Hematopoietic multipotent progenitor cell treated with erythropoietin and hydrocortisone succinate and interleukin-3 and kit ligand, for 17 days (in vitro differentiated cells): ENCODE measurements at regions not wholly inside any gene's neighbourhood (a gene's known extent, or its start where the extent isn't known, plus 50 kb on each side); places are given as distances from the start of the nearest gene placed in this dataset.
"Not testable (repeated sequence)": the region's sequence is repeated elsewhere in the genome, so short reads cannot be mapped to it uniquely, and the experiment has no call there.

Source experiments
- DNase-seq: peaks from one replicate; pipeline ENCODE4 v3.0.0-alpha.2; 2015; ENCODE audit warnings: low spot score

DNA sequence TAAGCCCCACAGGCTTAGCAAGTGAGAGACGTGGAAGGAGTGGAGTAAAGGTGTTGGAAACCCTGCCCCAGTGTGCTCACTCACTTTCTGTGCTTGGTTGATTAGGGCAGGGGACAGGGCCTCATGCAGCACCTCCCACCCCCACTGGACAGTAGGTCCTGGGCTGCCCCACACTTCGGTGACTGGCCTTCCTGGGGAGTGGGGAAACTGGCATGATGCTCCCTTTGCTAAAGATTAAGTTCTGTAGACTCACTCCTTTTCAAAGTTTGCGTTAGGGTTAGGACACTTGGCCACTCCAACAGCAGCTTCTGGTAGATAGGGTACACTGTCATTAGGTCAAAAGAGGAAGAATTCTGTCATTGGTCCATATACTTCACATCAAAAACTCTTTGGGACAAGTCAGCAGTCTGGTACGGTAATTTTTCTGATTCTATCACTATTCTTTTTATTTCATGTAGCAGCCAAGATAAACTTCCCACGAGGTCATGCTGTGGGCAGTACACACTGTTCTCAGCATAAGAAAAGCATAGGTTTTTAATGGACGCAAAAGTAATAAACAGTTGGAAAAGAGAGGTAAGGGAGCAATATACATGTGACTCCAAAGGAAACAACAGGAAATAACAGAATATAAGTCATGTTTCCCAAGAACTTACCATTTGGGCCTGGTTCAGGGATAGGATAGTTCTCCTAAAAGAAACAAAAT, 106.6 kb upstream of the TERB2 start:
- DNase-seq: not testable (repeated sequence)

DNA sequence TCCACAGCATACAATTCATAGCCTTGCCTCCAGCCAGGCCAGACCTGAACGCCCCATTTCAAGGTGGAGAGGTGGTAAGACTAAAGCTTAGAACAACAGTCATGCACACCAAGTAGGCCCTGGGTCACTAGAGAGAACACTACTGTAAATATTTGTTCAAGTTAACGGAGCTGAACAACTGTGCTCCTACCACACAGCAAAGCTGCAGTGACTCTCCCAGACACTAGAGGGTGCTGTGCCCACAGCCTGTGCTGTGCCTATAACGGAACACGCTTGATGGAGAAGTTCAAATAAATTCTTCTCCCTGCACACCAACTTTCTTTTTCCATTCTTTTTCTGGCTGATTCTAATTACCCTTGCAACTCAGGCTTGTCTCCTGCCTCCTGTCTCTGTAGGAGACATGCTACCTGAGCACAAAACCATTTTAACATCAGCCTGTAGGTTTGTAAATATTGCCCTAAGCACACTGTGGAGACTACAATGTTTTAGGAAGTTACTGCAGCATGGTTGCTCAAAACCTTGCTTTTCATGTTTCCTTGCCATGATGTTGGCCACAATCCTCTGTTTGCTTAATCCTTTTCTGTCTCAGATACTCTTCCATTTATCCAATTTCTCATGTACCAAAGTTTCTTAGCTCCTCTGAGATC, 103.1 kb upstream of the TERB2 start:
- peak; percentile 65 for DNase-seq

DNA sequence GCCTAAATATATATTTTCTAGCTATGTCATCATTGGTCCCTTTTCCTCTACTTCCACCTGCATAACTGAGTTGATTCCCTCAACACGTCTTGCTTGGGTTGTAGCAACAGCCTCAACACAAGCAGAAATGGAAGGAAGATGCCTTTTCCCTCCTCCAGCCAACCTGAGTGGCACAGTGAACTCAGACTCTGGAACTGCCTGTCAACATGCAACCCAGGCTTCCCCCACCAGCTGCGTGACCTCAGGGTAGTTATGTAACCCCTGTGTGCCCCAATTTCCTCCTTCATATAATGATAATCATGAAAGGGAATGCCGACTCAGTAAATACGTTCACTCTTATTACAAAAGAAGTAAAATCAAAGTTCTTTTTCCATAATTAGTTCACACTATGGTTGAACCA, 101.8 kb upstream of the TERB2 start:
- not testable (repeated sequence) for DNase-seq

DNA sequence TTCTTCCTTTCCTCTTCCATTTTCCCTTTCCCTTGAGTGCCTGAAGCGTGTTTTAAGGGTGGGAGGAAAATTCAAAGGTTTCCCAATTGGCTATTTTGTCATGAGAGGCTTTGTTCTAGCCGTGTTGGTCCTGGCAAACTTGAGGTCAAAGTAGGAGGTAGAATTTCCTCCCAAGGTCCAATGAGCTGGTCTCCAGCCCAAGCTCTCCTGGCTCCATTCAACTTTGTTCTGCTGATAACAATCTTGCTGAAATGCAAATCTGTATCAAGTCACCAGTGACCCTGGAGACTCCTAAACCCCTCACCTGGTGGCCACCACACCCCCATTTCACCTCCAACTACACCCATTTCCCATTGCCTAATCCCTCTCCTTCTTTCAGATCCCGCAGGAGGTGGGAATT, 100.2 kb upstream of the TERB2 start:
- not testable (repeated sequence) for DNase-seq

DNA sequence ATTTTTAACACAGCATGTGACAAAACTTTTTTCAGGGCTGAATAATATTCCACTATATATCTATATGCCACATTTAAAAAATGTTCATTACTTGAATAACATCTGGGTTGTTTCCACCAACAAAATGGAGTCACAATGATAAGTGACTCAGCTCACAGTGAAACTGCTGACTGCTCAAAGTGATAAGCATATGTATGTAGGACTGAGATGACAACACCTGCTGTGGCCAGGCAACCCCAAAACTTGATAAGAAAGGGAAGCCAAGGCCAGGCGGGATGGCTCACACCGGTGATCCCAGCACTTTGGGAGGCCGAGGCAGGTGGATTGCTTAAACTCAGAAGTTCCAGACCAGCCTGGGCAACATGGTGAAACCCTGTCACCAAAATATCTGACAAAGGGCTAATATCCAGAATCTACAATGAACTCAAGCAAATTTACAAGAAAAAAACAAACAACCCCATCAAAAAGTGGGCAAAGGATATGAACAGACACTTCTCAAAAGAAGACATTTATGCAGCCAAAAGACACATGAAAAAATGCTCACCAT, 99.2 kb upstream of the TERB2 start:
- not testable (repeated sequence) for DNase-seq

DNA sequence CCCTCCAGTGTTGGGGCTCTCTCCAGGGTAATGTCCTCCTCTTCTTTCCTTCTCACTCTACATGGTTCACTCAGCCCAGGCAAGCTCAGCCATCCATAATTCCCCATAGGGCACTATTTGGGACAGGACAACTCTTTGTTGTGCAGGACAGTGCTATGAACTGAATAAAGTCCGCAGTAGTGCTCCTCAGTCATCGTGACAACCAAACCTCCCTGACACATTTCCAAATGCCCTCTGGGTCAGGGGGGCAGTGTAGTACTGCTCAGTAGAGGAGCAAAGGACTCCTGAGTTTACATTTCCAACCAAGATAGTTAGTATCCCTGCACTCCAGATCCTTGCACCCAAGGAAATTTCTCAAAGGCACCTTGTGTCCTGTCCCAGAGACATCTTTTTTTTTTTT, 97.4 kb upstream of the TERB2 start:
- DNase-seq: not testable (repeated sequence)

DNA sequence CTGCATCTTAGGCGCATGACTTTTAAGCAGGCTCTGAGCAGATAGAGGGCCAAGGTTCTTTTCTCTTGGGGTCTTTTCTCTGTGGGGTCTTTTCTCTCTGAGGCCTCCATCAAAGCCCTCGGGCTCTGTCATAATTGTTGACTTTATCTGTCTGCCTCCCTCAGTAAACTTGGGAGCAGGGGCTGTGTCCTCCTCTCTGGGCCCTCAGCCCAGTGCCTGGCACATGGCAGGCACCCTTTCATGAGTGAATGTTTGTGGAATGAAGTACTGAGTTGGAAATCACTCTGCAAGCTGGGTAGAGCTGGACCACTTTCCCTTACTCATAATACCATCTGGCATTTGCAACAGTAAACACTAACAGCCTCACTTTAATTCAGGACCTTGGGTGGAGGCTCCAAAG, 96.3 kb upstream of the TERB2 start:
- not testable (repeated sequence) for DNase-seq

DNA sequence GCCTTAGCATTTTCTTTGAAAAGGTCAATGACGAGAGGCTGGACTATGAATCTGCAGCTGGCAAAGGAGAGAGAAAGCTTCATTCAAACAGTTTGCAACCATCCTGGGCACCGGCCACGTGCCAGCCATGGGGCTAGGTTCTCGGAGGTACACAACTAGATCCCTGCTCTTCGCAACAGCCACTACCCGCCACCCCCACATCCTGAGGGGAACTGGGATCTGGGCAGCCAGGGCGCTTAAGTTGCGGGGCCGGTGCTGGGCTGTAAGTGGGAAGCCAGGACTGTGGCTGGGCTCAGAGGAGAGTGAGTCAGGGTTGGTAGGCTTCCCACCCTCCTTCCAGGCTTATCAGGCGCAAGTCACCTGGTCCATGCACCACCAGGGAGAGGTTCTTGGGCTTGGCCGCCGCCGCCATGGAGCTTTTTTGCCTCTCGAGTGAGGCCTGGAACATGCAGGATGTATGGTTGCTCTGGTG, 95.0 kb upstream of the TERB2 start:
- no peak for DNase-seq

DNA sequence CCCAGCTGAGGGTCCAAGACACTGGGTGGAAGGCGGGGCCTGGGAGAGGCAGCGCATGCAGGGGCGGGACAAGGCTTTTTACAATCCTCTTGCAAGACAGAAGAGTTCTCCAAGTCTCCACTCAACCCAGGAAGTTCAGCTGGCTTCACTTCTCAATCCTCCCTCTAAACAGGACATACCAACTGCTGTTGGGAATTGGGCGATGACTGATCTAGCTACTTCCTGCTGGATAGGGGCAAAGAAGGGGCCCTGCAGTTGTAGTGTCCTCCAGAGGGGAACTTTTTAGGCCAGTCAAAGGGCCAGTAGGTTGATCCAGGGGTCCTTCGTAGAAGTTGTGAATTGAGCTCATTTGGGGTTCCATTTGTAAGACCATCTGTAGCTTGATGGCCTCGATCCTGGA, 94.6 kb upstream of the TERB2 start:
- DNase-seq: no peak

DNA sequence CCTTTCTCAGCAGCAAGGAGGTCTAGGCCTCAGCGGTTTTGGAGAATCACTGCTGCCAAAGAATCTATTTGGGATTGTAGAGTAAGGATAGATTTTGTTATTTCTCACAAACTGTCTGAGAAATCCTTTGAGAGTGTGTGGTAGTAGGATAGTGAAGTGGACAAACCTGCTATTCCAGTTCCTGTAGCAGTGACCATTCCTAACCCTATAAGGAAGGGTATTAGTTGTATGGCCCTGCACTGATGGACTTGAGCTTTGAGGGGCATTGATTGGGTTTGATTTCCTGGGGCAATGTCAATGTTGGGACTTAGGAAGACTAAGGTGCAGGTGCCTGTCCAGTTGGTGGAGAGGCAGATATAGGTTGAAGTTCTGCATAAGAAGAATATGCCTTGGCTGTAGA, 93.6 kb upstream of the TERB2 start:
- not testable (repeated sequence) for DNase-seq

DNA sequence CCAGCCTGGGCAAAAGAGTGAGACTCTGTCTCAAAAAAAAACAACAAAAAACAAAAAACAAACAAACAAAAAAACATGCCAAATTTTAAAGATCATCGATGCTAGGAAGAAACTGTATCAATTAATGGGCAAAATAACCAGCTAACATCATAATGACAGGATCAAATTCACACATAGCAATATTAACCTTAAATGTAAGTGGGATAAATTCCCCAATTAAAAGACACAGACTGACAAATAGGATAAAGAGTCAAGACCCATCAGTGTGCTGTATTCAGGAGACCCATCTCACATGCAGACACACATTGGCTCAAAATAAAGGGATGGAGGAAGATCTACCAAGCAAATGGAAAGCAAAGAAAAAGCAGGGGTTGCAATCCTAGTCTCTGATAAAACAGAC, 88.4 kb upstream of the TERB2 start:
- DNase-seq: not testable (repeated sequence)

DNA sequence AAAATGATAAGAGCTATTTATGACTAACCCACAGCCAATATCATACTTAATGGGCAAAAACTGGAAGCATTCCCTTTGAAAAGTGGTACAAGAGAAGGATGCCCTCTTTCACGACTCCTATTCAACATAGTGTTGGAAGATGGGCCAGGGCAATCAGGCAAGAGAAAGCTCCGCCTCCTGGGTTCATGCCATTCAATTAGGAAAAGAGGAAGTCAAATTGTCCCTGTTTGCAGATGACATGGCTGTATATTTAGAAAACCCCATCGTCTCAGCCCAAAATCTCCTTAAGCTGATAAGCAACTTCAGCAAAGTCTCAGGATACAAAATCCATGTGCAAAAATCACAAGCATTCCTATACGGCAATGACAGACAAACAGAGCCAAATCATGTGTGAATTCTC, 86.4 kb upstream of the TERB2 start:
- not testable (repeated sequence) for DNase-seq

DNA sequence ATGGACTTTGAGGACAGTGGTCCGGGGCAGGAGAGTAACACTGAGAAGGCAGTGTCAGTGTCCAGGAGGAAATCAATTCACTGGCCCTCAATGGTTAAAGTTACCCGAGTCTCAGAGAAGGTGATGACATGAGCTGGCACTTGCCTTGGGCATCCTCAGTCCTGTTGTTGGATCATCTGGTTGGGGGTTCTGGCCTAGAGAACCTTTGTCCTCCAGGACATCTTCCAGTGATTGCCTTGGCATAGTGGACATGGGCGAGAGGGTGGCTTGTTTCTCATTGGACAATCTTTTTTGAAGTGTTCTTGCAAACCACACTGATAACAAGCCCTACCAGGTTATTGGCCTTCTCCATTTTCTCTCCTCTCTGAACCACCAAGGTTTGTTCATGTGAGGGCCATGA, 83.4 kb upstream of the TERB2 start:
- DNase-seq: no peak

DNA sequence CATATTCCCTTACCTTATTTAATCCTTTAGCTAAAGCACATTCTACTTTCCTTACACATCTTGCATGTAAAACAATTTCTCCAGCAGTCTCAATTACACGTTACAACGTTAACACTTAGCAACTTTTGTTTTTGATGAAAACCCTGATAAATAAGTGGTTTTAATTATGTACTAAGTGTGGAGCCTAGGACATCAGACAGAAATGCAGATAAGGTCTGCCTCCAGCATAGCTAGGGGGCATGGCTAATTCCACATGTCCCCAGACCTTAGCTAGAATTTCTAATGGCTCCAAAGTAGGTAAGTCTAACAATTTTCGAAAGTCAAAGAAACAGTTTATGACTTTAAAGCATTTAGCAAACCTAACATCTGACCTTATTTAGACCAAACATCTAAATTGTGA, 77.4 kb upstream of the TERB2 start:
- DNase-seq: no peak

DNA sequence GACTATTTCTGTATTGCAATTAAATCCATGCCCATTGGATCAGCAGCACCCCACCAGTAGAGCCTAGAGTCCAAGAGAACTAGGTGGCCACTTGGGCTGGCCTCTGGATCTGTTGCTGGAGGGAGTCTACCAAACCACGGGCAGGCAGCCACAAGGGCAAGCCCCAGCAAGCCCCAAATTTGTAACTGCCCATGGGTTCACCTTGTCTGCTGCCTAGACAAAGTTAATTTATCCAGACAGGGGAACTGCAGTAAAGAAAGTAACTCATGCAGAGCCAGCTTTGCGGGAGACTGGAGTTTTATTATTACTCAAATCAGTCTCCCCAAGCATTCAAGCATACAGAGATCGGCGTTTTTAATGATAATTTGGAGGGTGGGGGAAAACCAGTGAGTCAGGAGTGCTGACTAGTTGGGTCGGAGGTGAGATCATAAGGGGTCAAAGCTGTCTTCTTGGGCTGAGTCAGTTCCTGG, 74.0 kb upstream of the TERB2 start:
- DNase-seq: no peak

DNA sequence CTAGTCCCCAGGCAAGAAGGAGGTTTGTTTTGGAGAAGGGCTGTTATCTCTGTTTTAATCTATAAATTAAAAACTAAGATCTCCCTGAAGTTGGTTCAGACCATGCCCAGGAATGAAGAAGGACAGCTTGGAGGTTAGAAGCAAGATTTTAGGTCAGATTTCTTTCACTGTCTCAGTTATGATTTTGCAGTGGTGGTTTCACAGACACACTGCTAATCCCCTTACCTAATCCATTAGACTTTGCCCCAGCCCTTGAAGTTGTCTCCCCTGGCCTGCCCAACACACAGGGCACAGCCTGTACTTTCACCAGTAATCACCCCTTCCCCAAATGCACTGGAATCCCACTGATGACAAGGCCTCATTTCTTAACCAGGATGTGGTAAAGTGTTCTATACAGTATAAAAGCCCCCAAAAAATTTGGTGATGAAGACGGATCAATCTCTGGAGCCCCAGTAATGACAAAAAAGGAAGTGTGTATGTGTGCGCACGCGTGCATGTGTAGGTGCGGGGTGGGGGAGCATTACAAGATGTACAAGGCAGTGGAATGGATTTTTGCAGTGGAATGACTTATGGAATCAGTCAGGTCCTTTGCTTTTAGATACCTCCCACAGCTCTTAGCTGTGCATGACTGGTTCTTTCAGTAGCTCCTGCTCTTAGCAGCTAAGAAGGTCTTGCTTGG, 73.1 kb upstream of the TERB2 start:
- DNase-seq: no peak

DNA sequence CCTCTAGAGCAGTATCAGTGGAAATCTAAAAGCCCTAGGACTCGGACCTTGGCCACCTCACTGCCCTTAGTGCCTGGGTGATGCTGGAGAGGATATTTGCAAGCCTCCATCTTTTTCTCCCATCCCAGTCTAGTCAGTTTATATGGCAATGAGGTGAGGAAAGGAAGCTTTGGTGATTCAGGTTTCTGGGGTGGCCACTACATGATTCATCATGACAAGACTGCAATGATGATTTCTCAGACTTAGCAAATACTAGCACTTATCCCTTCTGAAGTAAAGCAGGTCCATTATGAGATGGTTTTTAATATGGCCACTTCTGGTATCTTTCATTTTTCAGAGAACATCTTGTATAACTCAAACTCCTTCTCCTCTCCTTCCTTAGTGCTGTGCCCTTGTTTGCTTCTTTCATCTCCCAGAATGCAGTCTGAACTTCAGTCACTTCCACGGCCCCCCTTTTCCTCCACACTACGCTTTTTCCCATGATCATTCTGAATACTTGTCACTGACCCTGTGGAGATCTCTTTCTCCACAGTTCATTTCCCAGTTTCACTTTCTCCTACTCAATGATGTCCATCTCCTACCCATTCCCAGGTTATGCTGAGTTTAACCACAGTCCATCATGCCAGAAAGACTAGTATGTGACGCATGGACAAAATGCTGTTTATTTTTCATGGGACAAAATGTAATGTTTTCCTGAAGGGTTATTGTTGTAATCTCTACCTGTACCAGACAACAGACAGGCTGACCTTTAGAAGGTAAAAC, 57.4 kb upstream of the TERB2 start:
- DNase-seq: not testable (repeated sequence)

DNA sequence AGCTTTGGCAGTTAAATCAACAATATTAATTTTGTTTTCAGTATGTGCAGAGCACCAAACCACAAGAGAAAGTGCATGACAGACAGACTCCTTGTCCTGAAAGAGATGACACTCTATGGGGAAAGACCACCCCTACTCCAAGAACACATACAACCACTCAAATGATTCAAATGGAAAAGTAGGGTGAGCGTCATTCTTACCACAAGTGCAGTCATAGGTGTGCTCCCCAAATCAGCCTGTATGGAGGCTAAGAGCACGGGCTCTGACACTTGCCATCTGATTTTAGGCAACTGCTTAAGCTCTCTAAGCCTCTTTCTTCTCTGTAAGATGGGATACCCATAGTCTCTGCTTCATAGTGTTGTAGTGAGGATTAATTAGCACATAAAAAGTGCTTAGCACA, 56.7 kb upstream of the TERB2 start:
- DNase-seq: not testable (repeated sequence)

DNA sequence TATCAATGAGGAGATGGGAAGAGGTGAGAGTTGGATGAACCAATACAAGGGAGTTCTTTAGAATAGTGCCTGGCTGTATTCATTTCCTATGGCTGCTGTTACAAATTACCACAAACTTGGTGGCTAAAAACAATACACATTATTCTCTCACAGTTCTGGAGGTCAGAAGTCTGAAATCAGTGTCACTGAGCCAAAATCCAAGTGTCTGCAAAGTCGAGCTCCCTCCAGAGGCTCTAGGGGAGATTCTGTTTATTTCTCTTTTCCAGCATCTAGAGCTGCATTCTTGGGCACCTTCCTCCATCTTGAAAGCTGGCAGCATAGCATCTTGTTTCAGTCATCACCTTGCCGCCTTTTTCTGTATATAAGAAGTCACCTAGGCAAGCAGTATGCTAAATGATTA, 55.7 kb upstream of the TERB2 start:
- DNase-seq: not testable (repeated sequence)

DNA sequence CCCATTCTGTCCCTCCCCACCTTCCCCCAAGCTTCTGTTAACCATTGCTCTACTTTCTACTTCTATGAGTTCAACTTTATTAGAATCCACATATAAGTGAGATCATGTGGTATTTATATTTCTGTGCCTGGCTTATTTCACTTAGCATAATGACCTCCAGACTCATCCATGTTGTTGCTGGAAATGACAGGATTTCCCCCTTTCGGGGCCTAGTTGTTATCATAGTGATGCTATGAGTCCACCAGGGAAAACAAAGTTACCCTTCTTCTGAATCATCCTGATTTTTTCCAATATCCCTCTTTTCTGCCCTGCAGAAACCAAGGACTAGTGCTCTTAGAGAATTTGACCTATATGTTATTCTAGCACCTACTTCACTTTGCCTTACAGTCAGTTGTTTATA, 53.2 kb upstream of the TERB2 start:
- not testable (repeated sequence) for DNase-seq

DNA sequence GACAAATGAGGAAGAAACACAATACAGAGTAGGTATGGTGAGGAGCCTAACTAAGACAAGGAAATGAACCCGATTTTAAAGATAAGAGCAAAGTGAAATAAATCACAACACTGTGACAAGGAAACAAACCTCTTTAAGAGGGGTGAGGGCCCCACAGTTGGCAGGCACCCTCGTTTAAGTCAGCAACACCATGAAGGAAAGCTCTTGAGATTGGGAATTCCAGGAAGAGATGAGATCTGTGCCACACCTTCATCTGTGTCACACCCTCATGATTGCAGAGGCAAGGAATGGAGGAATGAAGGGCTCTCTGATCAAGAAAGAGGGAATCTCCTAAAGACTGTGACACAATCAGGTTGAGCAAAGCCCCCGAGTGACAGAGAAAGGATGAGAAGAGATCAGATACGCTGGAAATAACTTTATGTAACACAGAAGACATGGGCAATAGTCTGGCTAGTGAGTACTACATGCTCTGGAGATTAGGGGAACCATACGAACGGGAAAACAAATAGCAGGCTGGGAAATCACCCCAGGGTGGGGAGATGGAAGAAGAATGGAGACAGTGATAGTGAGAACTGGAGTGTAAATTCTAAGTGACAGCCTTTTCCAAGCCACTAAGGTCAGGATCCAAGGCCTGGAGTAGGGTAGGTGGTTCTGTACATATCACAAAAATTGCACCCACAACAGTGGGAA, 51.7 kb upstream of the TERB2 start:
- not testable (repeated sequence) for DNase-seq
